GM12878 (cell line): ENCODE measurements at regions not wholly inside any gene's neighbourhood (a gene's known extent, or its start where the extent isn't known, plus 50 kb on each side); places are given as distances from the start of the nearest gene placed in this dataset.

Experiments
- ATAC-seq: fragments of 200-7000 bp; cut with Tn5 transposase; 3 replicates; pipeline ENCODE4 v1.9.1; 2020; ENCODE audit warnings: mild to moderate bottlenecking, moderate library complexity
- BruUV-seq: library from RNA; stranded (reverse); fragments of 400-500 nt; replicated peaks from 2 replicates; lab custom pipeline; 2021; lab: Mats Ljungman, UMichigan
- CTCF ChIA-PET: fragments of 300-600 bp; sonication (Branson Sonifier 250); formaldehyde crosslinking; extraction: SDS; loops from one replicate; lab custom pipeline; 2021; ENCODE audit warnings: inconsistent platforms; lab: Yijun Ruan, JAX
- POLR2A ChIA-PET: fragments of 350-600 bp; formaldehyde crosslinking; extraction: SDS; loops from one replicate; lab custom pipeline; 2021; ENCODE audit warnings: inconsistent platforms; lab: Charles Lee
- RAD21 ChIA-PET: fragments of 300-600 bp; sonication (Branson Sonifier 250); formaldehyde crosslinking; loops from one replicate; lab custom pipeline; 2023; ENCODE audit warnings: antibody characterized with exemption; ENCODE audit not compliant: unreplicated experiment; lab: Charles Lee
- SMC1A ChIA-PET: fragments of 300-600 bp; sonication (Branson Sonifier 250); formaldehyde crosslinking; loops from one replicate; lab custom pipeline; 2023; ENCODE audit not compliant: unreplicated experiment, uncharacterized antibody; lab: Charles Lee
- DNase-seq: peaks from one replicate; pipeline ENCODE4 v3.0.0-alpha.2; 2011; ENCODE audit warnings: low read depth, low spot score
- FAIRE-seq: peaks from 3 replicates; lab custom pipeline; 2011; peaks lifted over from hg19 to GRCh38; lab: Jason Lieb, UNC
- H2AFZ ChIP-seq: 2 replicates; pipeline ENCODE4 v1.6.0; 2011; ENCODE audit warnings: low read depth, low read length, control low read depth; ENCODE audit not compliant: control insufficient read depth
- H3K27ac ChIP-seq: 2 replicates; pipeline ENCODE4 v1.5.1; 2011; ENCODE audit warnings: control low read depth; ENCODE audit not compliant: control insufficient read depth, insufficient read depth
- H3K27me3 ChIP-seq, 2 experiments: replicated peaks in 1 of 2; 2 replicates each; pipeline versions ENCODE4 v1.6.0 to v1.6.1; 2011; ENCODE audit warnings: low read length in 1 of 2; ENCODE audit not compliant: control insufficient read depth in 2 of 2, insufficient read depth in 2 of 2
- H3K36me3 ChIP-seq, 2 experiments: 2 replicates each; pipeline ENCODE4 v1.5.1; 2011; ENCODE audit warnings: low read length in 1 of 2; ENCODE audit not compliant: control insufficient read depth in 2 of 2, insufficient read depth in 2 of 2
- H3K4me1 ChIP-seq: 2 replicates; pipeline ENCODE4 v1.6.1; 2011; ENCODE audit warnings: mild to moderate bottlenecking, low read length, moderate library complexity, mixed read lengths; ENCODE audit not compliant: control insufficient read depth, insufficient read depth
- H3K4me2 ChIP-seq: 2 replicates; pipeline ENCODE4 v1.6.0; 2011; ENCODE audit warnings: control low read depth; ENCODE audit not compliant: control insufficient read depth, insufficient read depth
- H3K4me3 ChIP-seq: fragments of 200-600 bp; sonication (generic); 2 replicates; pipeline ENCODE4 v1.5.1; 2016
- H3K79me2 ChIP-seq: 2 replicates; pipeline ENCODE4 v1.6.0; 2011; ENCODE audit warnings: low read length; ENCODE audit not compliant: control insufficient read depth, insufficient read depth
- H3K9ac ChIP-seq: 2 replicates; pipeline ENCODE4 v1.8.0; 2011; ENCODE audit warnings: low read length, control low read depth, mixed read lengths; ENCODE audit not compliant: control insufficient read depth, insufficient read depth
- H3K9me3 ChIP-seq: replicated peaks from 3 replicates; pipeline ENCODE4 v1.5.1; 2011; ENCODE audit warnings: mild to moderate bottlenecking, low read length; ENCODE audit not compliant: control insufficient read depth, insufficient read depth
- H4K20me1 ChIP-seq: 2 replicates; pipeline ENCODE4 v1.6.0; 2011; ENCODE audit not compliant: control insufficient read depth, insufficient read depth
- FOXK2 ChIP-seq: fragments of 450-650 bp; IDR thresholded peaks from 2 replicates; pipeline ENCODE4 v1.6.1; 2017; ENCODE audit warnings: mild to moderate bottlenecking, moderate library complexity
- HCFC1 ChIP-seq: fragments of 150-350 bp; IDR thresholded peaks from 2 replicates; pipeline ENCODE4 v1.6.1; 2014; ENCODE audit warnings: low read length
- HDAC2 ChIP-seq: fragments of 200-600 bp; sonication (generic); IDR thresholded peaks from 2 replicates; pipeline ENCODE4 v1.6.1; 2017
- JUND ChIP-seq: IDR thresholded peaks from 2 replicates; pipeline ENCODE4 v1.6.1; 2012; ENCODE audit warnings: low read depth, mild to moderate bottlenecking, low read length, improper control_type of control experiment, moderate library complexity
- MYC ChIP-seq: IDR thresholded peaks from 2 replicates; pipeline ENCODE4 v1.6.1; 2011; ENCODE audit warnings: mild to moderate bottlenecking, low read length, moderate library complexity, inconsistent platforms; ENCODE audit not compliant: insufficient read depth, insufficient replicate concordance, insufficient read length, severe bottlenecking
- SREBF2 ChIP-seq: IDR thresholded peaks from 2 replicates; pipeline ENCODE4 v1.6.1; 2012; ENCODE audit warnings: mild to moderate bottlenecking, low read length
- ZNF217 ChIP-seq: fragments of 450-650 bp; IDR thresholded peaks from 2 replicates; pipeline ENCODE4 v1.6.1; 2017; ENCODE audit warnings: antibody characterized with exemption, mild to moderate bottlenecking
- ZNF622 ChIP-seq: fragments of 450-650 bp; IDR thresholded peaks from 2 replicates; pipeline ENCODE4 v1.6.1; 2017; ENCODE audit warnings: mild to moderate bottlenecking, inconsistent platforms
- WGBS: methylation state at CpG from one replicate; pipeline ENCODE4 v1.1.6; 2016; ENCODE audit warnings: low lambda C conversion rate; ENCODE audit not compliant: insufficient replicate concordance, insufficient coverage; ENCODE audit errors: missing lambda C conversion rate; 5-methylcytosine and 5-hydroxymethylcytosine counted together
- in situ Hi-C: fragments of 300-500 bp; cut with MboI; formaldehyde crosslinking; loops from 9 replicates; pipeline ENCODE4 v1.14.3; 2018; ENCODE audit warnings: mixed read lengths
- intact Hi-C: fragments of 100-400 bp; cut with micrococcal nuclease; formaldehyde crosslinking; loops from one replicate; pipeline ENCODE4 v1.14.2; 2022; ENCODE audit not compliant: unreplicated experiment
- TF ChIP-seq, protein P1 (sequence below): IDR thresholded peaks from 2 replicates; pipeline ENCODE4 v1.6.1; 2011; ENCODE audit warnings: borderline replicate concordance, low read depth, mild to moderate bottlenecking, moderate library complexity, low read length; ENCODE audit not compliant: insufficient read depth, poor library complexity, severe bottlenecking

DNA sequence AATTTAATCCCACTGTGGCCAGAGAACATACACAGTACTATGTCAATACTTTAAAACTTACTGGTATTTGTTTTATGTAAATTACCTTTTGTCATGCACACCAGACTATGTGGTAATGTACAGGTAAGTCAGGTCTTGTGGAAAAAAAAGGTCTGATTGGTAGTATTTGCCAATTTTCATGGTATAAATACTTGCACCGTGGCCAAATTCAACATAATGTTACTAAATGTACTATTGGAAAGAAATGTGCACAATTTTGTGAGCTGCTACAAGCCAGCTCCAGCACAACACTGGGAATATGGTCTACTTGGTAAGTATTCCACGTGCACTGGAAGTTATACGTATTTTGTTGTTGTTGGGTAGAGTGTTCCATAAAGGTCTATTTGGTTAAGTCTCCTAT, 392.5 kb downstream of the RPS24 start:
- Histone ChIP-seq H2AFZ (no peak overlapping the region), H4K20me1 (no peaks in the 10 kb centered on the region), H3K36me3 (no peaks in the 10 kb centered on the region), H3K4me2 (no peak overlapping the region), H3K27me3 (peaks cover 0 to 3% of the 10 kb centered on the region in 2 experiments; a peak in 3 of 4 replicates), H3K4me1 (no peaks in the 10 kb centered on the region), H3K79me2 (no peaks in the 10 kb centered on the region), H3K9me3 (no peaks in the 10 kb centered on the region), H3K4me3 (no peak overlapping the region), H3K27ac (no peak overlapping the region), H3K9ac (no peak overlapping the region)
- POLR2A ChIA-PET, result no interaction called here
- CTCF ChIA-PET, result interaction anchor here (0.9 to 2.3 kb wide), 4 partner anchors 232 to 771 kb away, joined by 3 to 5 read pairs (median 4); no protein-coding TSS in a partner anchor
- BruUV-seq, result no TSS peak
- TF ChIP-seq, protein P1, sequence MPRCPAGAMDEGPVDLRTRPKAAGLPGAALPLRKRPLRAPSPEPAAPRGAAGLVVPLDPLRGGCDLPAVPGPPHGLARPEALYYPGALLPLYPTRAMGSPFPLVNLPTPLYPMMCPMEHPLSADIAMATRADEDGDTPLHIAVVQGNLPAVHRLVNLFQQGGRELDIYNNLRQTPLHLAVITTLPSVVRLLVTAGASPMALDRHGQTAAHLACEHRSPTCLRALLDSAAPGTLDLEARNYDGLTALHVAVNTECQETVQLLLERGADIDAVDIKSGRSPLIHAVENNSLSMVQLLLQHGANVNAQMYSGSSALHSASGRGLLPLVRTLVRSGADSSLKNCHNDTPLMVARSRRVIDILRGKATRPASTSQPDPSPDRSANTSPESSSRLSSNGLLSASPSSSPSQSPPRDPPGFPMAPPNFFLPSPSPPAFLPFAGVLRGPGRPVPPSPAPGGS, result no peak
- no peak for TF ChIP-seq HDAC2
- TF ChIP-seq ZNF622, result no peak
- no peak for TF ChIP-seq SREBF2
- no peak for TF ChIP-seq ZNF217
- no peak for TF ChIP-seq HCFC1
- TF ChIP-seq MYC, result no peak
- no peak for TF ChIP-seq FOXK2
- no peak for TF ChIP-seq JUND
- FAIRE-seq, result no peak
- WGBS, result 14% methylated on average over 3 of the region's 3 CpGs
- RAD21 ChIA-PET, result no interaction called here
- in situ Hi-C loops, result no loop called here
- SMC1A ChIA-PET, result interaction anchor here (1.3 kb wide), 1 partner anchor 10 kb away, joined by 3 read pairs; no protein-coding TSS in a partner anchor
- ATAC-seq, result no peak
- intact Hi-C loops, result no loop called here
- DNase-seq, result no peak
